ENCODE measurements at regions not wholly inside any gene's neighbourhood (a gene's known extent, or its start where the extent isn't known, plus 50 kb on each side); places are given as distances from the start of the nearest gene placed in this dataset.
A peak's percentile ranks its signal among the peaks of the same experiment; 100 is the strongest.

- DNase-seq (ENCODE audit: extremely low spot score, insufficient read length, low read depth) = no peak
- no peak for FAIRE-seq
These were observed 54.6 kb downstream of the ZFP36L2 start for GRCh38 chr2:43171789-43172188.

- DNase-seq (ENCODE audit: extremely low spot score, insufficient read length, low read depth) (no peak), FAIRE-seq (no peak)
These were observed 55.9 kb downstream of the ZFP36L2 start for GRCh38 chr2:43170405-43171105.

GRCh38 chr2:43169987-43170386 lies 56.4 kb downstream of the ZFP36L2 start:
- no peak for DNase-seq (ENCODE audit: extremely low spot score, insufficient read length, low read depth)
- FAIRE-seq = no peak

- FAIRE-seq (peak; percentile 72), DNase-seq (ENCODE audit: extremely low spot score, insufficient read length, low read depth) (peak; percentile 46)
These were observed 57.1 kb downstream of the ZFP36L2 start for GRCh38 chr2:43169099-43169945.

DNA sequence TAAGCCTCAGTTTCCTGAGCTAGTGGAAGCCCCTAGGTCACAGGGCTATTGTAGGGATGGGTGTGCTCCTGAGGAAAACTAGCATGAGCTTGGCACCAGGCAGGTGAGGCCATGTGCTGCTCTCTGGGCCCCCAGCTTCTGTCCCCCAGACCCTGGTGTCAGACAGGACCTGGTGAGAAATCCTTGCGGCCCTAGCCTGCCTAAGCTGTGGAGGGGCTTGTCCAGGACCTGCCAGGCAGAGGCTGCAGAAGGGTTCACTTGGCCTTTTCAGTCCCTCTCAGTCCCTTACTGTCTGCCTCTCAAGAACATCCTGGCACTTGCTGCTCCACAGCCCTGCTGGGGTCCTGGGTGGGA lies 58.4 kb downstream of the ZFP36L2 start:
- no peak for FAIRE-seq
- no peak for DNase-seq (ENCODE audit: extremely low spot score, insufficient read length, low read depth)

DNA sequence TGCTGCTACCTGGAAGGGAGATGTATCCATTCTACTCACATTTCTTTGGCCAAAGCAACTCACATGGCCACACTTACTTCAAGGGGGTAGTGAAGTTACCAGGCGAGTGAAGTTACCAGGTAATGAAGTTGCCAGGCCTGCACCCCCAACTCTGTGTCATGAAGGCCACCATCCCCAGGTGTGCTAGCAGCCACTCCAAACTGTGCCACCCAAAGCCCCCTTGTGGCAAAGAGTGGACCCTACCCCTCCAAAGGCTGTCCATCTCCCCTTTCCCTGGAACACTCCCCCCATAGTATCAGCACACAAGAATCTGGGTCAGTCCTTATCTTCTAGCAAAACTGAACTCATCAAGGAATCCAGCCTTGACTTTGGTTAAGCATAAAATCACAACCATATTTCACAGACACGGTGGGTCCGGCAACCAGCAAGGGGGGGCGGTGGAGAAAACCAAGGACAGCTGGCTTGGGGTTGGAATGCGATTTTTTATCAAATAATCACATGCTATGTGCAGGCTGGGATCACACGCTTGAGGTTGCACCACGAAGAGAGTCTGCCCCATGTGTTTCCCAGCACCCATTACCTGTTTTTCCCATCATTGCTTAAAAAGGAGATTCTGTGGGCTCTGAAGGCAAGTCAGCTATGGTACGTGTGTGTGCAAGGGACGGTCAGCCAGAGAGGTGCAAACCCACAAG lies 60.9 kb downstream of the ZFP36L2 start:
- DNase-seq (ENCODE audit: extremely low spot score, insufficient read length, low read depth) (no peak), FAIRE-seq (no peak)

- DNase-seq (ENCODE audit: extremely low spot score, insufficient read length, low read depth) = no peak
- no peak for FAIRE-seq
These were observed 61.7 kb downstream of the ZFP36L2 start for GRCh38 chr2:43164686-43165085.

GRCh38 chr2:43163584-43164270 lies 62.7 kb downstream of the ZFP36L2 start:
- FAIRE-seq = no peak

DNA sequence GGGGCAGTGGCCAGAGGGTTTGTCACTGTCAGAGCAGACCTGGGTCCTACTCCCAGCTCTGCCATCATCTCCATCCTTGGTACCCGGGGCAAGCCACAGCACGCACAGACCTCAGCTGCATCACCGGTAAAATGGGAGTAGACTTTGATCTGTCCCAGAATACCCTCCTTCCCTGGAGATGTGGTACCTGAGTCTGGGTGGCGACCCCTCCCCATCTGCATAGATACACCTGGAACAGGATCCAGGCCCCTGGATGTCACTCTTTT lies 64.0 kb downstream of the ZFP36L2 start:
- FAIRE-seq (no peak), DNase-seq (ENCODE audit: extremely low spot score, insufficient read length, low read depth) (no peak)

More at GRCh38 chr2:43163584-43164270, 62.7 kb downstream of the ZFP36L2 start:
- DNase-seq (ENCODE audit: extremely low spot score, insufficient read length, low read depth) = no peak

DNA sequence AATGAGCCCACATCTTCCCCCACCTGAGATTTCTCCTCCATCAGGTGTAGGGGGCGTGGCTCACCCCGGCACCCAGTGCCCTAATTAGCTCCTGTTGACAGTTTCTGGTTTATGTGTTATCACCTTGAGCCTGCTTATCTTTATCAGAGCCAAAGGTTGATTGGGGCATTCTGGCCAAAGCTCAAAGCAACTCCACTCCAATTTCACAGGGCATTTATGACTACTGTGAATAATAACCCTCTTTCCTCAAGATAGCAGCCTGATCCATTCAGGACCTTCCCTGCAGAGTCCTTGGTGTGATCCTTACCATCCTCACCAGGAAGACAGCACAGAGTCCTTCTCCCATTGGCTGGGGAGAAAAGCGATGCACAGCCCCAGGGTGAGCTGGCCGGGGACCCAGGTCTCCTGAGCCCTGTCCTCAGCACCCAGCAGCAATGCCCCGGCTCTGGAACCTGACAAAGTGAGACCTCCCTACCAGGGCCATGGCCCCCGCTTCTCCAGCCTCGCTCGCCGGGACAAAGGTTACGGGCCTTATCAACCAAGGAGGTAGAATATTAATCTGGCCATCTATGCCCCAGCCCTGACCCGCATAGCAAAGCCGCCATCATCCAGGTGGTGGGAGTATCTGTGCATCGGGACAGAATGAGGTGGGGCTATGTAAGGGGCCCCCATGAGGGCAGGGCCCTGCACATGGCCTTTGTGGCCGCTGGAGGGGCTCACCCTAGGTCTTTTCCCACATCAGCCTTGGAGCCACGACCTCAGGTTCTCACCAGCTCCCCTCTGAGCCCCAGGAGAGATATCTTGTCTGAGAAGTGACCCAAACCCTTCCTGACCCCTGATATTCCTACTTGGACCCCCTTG lies 64.5 kb downstream of the ZFP36L2 start:
- FAIRE-seq = no peak
- DNase-seq (ENCODE audit: extremely low spot score, insufficient read length, low read depth) = no peak

- no peak for FAIRE-seq
These were observed 65.6 kb downstream of the ZFP36L2 start for GRCh38 chr2:43160778-43161177.

GRCh38 chr2:43159797-43160196 lies 66.6 kb downstream of the ZFP36L2 start:
- FAIRE-seq (no peak), DNase-seq (ENCODE audit: extremely low spot score, insufficient read length, low read depth) (no peak)

More at GRCh38 chr2:43160778-43161177, 65.6 kb downstream of the ZFP36L2 start:
- no peak for DNase-seq (ENCODE audit: extremely low spot score, insufficient read length, low read depth)

DNA sequence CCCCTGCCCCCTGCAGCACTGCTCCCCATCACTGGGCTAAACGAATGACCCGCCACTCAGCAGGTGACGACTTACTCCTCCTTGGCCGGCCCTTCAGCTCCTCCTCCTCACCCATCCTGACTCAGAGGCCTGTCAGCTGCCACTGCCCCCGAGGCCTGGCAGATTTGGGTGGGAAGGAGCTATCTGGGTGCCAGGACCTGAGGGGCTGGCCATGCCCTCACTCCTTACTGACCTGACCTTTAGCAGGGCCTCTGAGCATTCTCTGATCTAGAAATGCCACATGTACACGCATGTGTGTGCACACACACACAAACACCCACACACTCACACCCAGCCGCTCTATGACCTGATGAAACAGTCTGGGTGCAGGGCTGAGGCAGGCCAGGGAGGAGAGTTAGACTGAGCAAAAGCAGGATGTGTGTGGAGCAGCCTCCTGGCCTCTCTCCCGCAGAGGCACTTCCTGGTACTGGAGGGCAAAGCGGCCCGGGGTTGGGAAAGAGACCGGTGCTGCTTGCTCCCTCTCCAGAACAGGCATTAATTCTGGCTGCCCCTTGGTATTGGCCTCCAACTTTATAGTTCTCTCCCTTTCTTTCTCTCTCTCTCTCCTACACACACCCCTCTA lies 68.0 kb downstream of the ZFP36L2 start:
- DNase-seq (ENCODE audit: extremely low spot score, insufficient read length, low read depth) = no peak

GRCh38 chr2:43157506-43158246 lies 68.7 kb downstream of the ZFP36L2 start:
- no peak for FAIRE-seq

More for the DNA sequence above, 68.0 kb downstream of the ZFP36L2 start:
- peak; percentile 15 for FAIRE-seq

DNA sequence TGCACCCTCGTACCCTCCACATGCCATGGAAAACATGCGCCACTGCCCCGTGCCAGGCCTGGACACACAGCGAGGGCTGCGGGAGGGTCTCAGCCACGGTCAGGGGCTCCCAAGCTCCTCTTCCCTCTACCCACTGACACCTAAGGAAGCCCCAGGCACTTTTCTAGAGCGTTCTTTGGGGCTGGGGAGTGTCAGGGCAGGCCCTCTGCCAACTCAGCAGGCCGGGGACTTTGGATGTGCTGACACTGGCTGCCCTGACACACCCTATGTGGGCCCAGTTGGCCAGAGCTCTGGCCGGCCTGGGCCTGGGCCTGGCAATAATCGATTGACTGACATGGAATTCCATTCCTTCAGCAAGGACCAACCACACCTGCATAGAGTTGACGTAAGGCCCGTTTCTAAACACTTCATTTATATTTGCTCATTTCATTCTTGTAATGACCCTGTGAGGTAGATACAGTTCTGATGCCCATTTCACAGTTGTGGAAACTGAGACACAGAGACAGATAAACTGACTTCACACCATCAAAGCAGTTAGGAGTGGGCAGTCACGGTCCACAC lies 70.5 kb downstream of the ZFP36L2 start:
- DNase-seq (ENCODE audit: extremely low spot score, insufficient read length, low read depth) (no peak), FAIRE-seq (no peak)

More at GRCh38 chr2:43157506-43158246, 68.7 kb downstream of the ZFP36L2 start:
- DNase-seq (ENCODE audit: extremely low spot score, insufficient read length, low read depth) = no peak

DNA sequence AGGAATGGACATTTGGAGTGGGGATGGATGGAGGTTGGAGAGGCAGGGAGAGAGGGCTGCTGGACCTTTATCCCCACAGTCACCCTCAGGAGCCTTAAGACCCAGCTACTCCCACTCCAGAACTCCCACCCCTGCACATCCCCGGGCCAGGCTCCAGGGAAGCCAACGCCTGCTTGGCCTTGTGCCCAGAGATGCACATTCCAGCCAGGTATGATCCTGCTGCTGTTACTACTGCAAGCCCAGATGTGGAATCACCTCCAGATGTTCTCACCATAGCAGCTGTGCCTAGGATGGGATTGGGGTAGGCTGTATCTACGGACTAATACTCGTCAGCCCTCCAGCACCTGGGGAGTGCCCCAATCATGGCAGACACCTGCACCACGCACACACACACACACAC lies 71.7 kb downstream of the ZFP36L2 start:
- DNase-seq (ENCODE audit: extremely low spot score, insufficient read length, low read depth) = no peak
- no peak for FAIRE-seq

DNA sequence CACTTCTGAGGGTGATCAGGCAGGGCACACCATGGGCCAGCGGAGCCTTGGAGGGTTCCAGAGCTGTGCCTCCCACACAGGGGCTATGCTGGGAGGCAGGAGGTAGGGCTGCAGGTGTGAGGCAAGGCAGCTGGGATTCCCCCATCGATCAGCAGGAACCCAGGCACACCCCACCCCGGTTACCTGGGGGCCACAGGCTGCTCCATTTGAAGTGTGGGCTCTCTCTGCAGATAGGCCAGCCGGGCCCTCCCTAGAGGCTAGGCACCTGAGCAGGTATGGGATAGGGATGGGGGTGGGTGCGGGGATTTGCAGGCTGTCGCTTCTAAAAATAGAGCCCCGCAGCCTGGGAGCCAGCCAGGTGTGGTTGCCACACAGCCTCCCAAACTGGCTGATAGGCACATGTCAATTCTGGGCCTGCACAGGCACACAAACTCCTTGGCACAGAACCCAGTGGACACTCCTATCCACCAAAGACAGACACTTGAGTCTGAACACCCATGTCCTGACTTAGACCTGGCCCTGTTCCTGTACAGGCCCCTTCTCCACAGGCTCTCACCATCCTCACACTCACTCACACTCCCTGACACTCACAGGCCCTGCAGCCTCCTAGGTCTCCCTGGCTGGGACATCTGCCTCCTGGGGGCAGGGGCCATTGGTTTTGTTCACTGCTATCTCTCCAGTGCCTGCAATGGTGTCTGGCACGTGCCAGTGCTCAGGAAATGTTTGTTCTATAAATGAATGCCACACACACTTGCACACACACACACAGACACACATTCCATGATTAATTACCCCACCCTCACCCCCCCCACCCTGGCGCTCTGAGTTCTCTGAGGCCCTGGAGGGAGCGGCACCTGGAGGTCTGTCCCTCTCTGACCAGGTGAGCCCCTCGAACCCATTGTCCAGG lies 73.4 kb downstream of the ZFP36L2 start:
- FAIRE-seq (no peak), DNase-seq (ENCODE audit: extremely low spot score, insufficient read length, low read depth) (no peak)

Data from GM18507 (cell line).